Panc1 (cell line): ENCODE measurements at regions not wholly inside any gene's neighbourhood (a gene's known extent, or its start where the extent isn't known, plus 50 kb on each side); places are given as distances from the start of the nearest gene placed in this dataset.

Experiments
- POLR2AphosphoS5 ChIP-seq: IDR thresholded peaks from 2 replicates; pipeline ENCODE4 v1.6.1; 2012; ENCODE audit warnings: mild to moderate bottlenecking, low read depth, low read length, moderate library complexity
- TCF7L2 ChIP-seq: IDR thresholded peaks from 2 replicates; pipeline ENCODE4 v1.6.1; 2011; ENCODE audit warnings: mild to moderate bottlenecking, low read depth, low read length, inconsistent platforms
- TF ChIP-seq, protein P1 (sequence below): fragments of 450-650 bp; IDR thresholded peaks from 2 replicates; pipeline ENCODE4 v1.5.1; 2017; ENCODE audit warnings: mild to moderate bottlenecking
- TF ChIP-seq, protein P2 (sequence below), 2 experiments: IDR thresholded peaks; 2 replicates each; pipeline ENCODE4 v1.6.1; 2011 to 2012; ENCODE audit warnings: low read depth in 2 of 2, control low read depth in 1 of 2, low read length in 1 of 2, mild to moderate bottlenecking in 1 of 2, moderate library complexity in 1 of 2; ENCODE audit not compliant: insufficient read depth in 1 of 2

DNA sequence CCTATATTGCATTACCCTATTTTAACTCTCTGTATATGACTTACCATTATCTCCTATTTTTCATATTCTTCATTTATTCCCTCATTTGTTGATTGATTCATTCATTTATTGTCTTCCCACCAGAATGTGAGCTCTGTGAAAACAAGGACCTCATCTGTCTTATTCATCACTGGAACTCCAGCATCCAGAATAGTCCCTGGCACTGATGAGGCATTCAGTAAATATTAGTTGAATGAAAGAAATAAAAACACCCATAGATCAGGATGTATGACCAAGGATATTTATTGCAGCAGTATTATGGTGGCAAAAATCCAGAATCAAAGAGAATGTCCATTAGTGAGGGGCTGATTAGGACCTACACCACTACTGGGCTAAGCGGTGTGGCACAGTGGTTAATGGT, 164.9 kb downstream of the SPRY1 start:
- TF ChIP-seq, protein P1, sequence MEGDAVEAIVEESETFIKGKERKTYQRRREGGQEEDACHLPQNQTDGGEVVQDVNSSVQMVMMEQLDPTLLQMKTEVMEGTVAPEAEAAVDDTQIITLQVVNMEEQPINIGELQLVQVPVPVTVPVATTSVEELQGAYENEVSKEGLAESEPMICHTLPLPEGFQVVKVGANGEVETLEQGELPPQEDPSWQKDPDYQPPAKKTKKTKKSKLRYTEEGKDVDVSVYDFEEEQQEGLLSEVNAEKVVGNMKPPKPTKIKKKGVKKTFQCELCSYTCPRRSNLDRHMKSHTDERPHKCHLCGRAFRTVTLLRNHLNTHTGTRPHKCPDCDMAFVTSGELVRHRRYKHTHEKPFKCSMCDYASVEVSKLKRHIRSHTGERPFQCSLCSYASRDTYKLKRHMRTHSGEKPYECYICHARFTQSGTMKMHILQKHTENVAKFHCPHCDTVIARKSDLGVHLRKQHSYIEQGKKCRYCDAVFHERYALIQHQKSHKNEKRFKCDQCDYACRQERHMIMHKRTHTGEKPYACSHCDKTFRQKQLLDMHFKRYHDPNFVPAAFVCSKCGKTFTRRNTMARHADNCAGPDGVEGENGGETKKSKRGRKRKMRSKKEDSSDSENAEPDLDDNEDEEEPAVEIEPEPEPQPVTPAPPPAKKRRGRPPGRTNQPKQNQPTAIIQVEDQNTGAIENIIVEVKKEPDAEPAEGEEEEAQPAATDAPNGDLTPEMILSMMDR, result no peak
- TF ChIP-seq POLR2AphosphoS5 (no peak), TCF7L2 (no peak)
- TF ChIP-seq, protein P2, sequence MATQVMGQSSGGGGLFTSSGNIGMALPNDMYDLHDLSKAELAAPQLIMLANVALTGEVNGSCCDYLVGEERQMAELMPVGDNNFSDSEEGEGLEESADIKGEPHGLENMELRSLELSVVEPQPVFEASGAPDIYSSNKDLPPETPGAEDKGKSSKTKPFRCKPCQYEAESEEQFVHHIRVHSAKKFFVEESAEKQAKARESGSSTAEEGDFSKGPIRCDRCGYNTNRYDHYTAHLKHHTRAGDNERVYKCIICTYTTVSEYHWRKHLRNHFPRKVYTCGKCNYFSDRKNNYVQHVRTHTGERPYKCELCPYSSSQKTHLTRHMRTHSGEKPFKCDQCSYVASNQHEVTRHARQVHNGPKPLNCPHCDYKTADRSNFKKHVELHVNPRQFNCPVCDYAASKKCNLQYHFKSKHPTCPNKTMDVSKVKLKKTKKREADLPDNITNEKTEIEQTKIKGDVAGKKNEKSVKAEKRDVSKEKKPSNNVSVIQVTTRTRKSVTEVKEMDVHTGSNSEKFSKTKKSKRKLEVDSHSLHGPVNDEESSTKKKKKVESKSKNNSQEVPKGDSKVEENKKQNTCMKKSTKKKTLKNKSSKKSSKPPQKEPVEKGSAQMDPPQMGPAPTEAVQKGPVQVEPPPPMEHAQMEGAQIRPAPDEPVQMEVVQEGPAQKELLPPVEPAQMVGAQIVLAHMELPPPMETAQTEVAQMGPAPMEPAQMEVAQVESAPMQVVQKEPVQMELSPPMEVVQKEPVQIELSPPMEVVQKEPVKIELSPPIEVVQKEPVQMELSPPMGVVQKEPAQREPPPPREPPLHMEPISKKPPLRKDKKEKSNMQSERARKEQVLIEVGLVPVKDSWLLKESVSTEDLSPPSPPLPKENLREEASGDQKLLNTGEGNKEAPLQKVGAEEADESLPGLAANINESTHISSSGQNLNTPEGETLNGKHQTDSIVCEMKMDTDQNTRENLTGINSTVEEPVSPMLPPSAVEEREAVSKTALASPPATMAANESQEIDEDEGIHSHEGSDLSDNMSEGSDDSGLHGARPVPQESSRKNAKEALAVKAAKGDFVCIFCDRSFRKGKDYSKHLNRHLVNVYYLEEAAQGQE (IDR thresholded peaks at IDR 0.05; ENCODE audit: insufficient read depth in 1 of 2, low read depth in 2 of 2, low read length in 1 of 2), result no peak
